GM12878 (cell line): ENCODE measurements at regions not wholly inside any gene's neighbourhood (a gene's known extent, or its start where the extent isn't known, plus 50 kb on each side); places are given as distances from the start of the nearest gene placed in this dataset.

Experiments
- ATAC-seq: fragments of 200-7000 bp; cut with Tn5 transposase; 3 replicates; pipeline ENCODE4 v1.9.1; 2020; ENCODE audit warnings: mild to moderate bottlenecking, moderate library complexity
- BruUV-seq: library from RNA; stranded (reverse); fragments of 400-500 nt; replicated peaks from 2 replicates; lab custom pipeline; 2021; lab: Mats Ljungman, UMichigan
- CTCF ChIA-PET: fragments of 300-600 bp; sonication (Branson Sonifier 250); formaldehyde crosslinking; extraction: SDS; loops from one replicate; lab custom pipeline; 2021; ENCODE audit warnings: inconsistent platforms; lab: Yijun Ruan, JAX
- POLR2A ChIA-PET: fragments of 350-600 bp; formaldehyde crosslinking; extraction: SDS; loops from one replicate; lab custom pipeline; 2021; ENCODE audit warnings: inconsistent platforms; lab: Charles Lee
- RAD21 ChIA-PET: fragments of 300-600 bp; sonication (Branson Sonifier 250); formaldehyde crosslinking; loops from one replicate; lab custom pipeline; 2023; ENCODE audit warnings: antibody characterized with exemption; ENCODE audit not compliant: unreplicated experiment; lab: Charles Lee
- SMC1A ChIA-PET: fragments of 300-600 bp; sonication (Branson Sonifier 250); formaldehyde crosslinking; loops from one replicate; lab custom pipeline; 2023; ENCODE audit not compliant: unreplicated experiment, uncharacterized antibody; lab: Charles Lee
- DNase-seq: peaks from one replicate; pipeline ENCODE4 v3.0.0-alpha.2; 2011; ENCODE audit warnings: low read depth, low spot score
- FAIRE-seq: peaks from 3 replicates; lab custom pipeline; 2011; peaks lifted over from hg19 to GRCh38; lab: Jason Lieb, UNC
- H2AFZ ChIP-seq: 2 replicates; pipeline ENCODE4 v1.6.0; 2011; ENCODE audit warnings: low read depth, low read length, control low read depth; ENCODE audit not compliant: control insufficient read depth
- H3K27ac ChIP-seq: 2 replicates; pipeline ENCODE4 v1.5.1; 2011; ENCODE audit warnings: control low read depth; ENCODE audit not compliant: control insufficient read depth, insufficient read depth
- H3K27me3 ChIP-seq, 2 experiments: replicated peaks in 1 of 2; 2 replicates each; pipeline versions ENCODE4 v1.6.0 to v1.6.1; 2011; ENCODE audit warnings: low read length in 1 of 2; ENCODE audit not compliant: control insufficient read depth in 2 of 2, insufficient read depth in 2 of 2
- H3K36me3 ChIP-seq, 2 experiments: 2 replicates each; pipeline ENCODE4 v1.5.1; 2011; ENCODE audit warnings: low read length in 1 of 2; ENCODE audit not compliant: control insufficient read depth in 2 of 2, insufficient read depth in 2 of 2
- H3K4me1 ChIP-seq: 2 replicates; pipeline ENCODE4 v1.6.1; 2011; ENCODE audit warnings: mild to moderate bottlenecking, low read length, moderate library complexity, mixed read lengths; ENCODE audit not compliant: control insufficient read depth, insufficient read depth
- H3K4me2 ChIP-seq: 2 replicates; pipeline ENCODE4 v1.6.0; 2011; ENCODE audit warnings: control low read depth; ENCODE audit not compliant: control insufficient read depth, insufficient read depth
- H3K4me3 ChIP-seq: fragments of 200-600 bp; sonication (generic); 2 replicates; pipeline ENCODE4 v1.5.1; 2016
- H3K79me2 ChIP-seq: 2 replicates; pipeline ENCODE4 v1.6.0; 2011; ENCODE audit warnings: low read length; ENCODE audit not compliant: control insufficient read depth, insufficient read depth
- H3K9ac ChIP-seq: 2 replicates; pipeline ENCODE4 v1.8.0; 2011; ENCODE audit warnings: low read length, control low read depth, mixed read lengths; ENCODE audit not compliant: control insufficient read depth, insufficient read depth
- H3K9me3 ChIP-seq: replicated peaks from 3 replicates; pipeline ENCODE4 v1.5.1; 2011; ENCODE audit warnings: mild to moderate bottlenecking, low read length; ENCODE audit not compliant: control insufficient read depth, insufficient read depth
- H4K20me1 ChIP-seq: 2 replicates; pipeline ENCODE4 v1.6.0; 2011; ENCODE audit not compliant: control insufficient read depth, insufficient read depth
- ATF7 ChIP-seq: fragments of 450-650 bp; IDR thresholded peaks from 2 replicates; pipeline ENCODE4 v1.6.1; 2016; ENCODE audit warnings: low read depth, mild to moderate bottlenecking
- E2F4 ChIP-seq: IDR thresholded peaks from 2 replicates; pipeline ENCODE4 v1.6.1; 2012; ENCODE audit warnings: low read depth, low read length, improper control_type of control experiment
- E4F1 ChIP-seq: fragments of 450-650 bp; IDR thresholded peaks from 2 replicates; pipeline ENCODE4 v1.6.1; 2018; ENCODE audit warnings: borderline replicate concordance, mild to moderate bottlenecking; ENCODE audit not compliant: partially characterized antibody
- ELK1 ChIP-seq: IDR thresholded peaks from 2 replicates; pipeline ENCODE4 v1.6.1; 2012; ENCODE audit warnings: low read depth, low read length, improper control_type of control experiment
- IRF3 ChIP-seq: fragments of 450-650 bp; IDR thresholded peaks from 2 replicates; pipeline ENCODE4 v1.6.1; 2014; ENCODE audit warnings: mild to moderate bottlenecking
- NRF1 ChIP-seq: conservative IDR thresholded peaks from 2 replicates; pipeline ENCODE4 v1.6.1; 2011; ENCODE audit warnings: mild to moderate bottlenecking, low read depth, low read length, improper control_type of control experiment
- SMAD5 ChIP-seq: IDR thresholded peaks from 2 replicates; pipeline ENCODE4 v1.6.1; 2016; ENCODE audit warnings: antibody characterized with exemption, low read depth
- STAT3 ChIP-seq: IDR thresholded peaks from 2 replicates; pipeline ENCODE4 v1.6.1; 2011; ENCODE audit warnings: low read depth, low read length, improper control_type of control experiment
- USF1 ChIP-seq: IDR thresholded peaks from 2 replicates; pipeline ENCODE4 v1.6.1; 2011; ENCODE audit warnings: borderline replicate concordance, low read depth, mild to moderate bottlenecking, moderate library complexity, mixed read lengths, low read length; ENCODE audit not compliant: insufficient read depth; ENCODE audit errors: extremely low read length
- ZNF687 ChIP-seq: fragments of 450-650 bp; IDR thresholded peaks from 2 replicates; pipeline ENCODE4 v1.6.1; 2017; ENCODE audit warnings: mild to moderate bottlenecking, moderate library complexity
- WGBS: methylation state at CpG from one replicate; pipeline ENCODE4 v1.1.6; 2016; ENCODE audit warnings: low lambda C conversion rate; ENCODE audit not compliant: insufficient replicate concordance, insufficient coverage; ENCODE audit errors: missing lambda C conversion rate; 5-methylcytosine and 5-hydroxymethylcytosine counted together
- in situ Hi-C: fragments of 300-500 bp; cut with MboI; formaldehyde crosslinking; loops from 9 replicates; pipeline ENCODE4 v1.14.3; 2018; ENCODE audit warnings: mixed read lengths
- intact Hi-C: fragments of 100-400 bp; cut with micrococcal nuclease; formaldehyde crosslinking; loops from one replicate; pipeline ENCODE4 v1.14.2; 2022; ENCODE audit not compliant: unreplicated experiment

- peaks cover 8% of the 10 kb centered on the region; the same call in 1 of the 2 replicates for H3K4me1 ChIP-seq
- TF ChIP-seq ZNF687 (peak; percentile 40; the same call in 1 of the 2 replicates), USF1 (no peak), ATF7 (peak; percentile 69), ELK1 (no peak), NRF1 (no peak), SMAD5 (no peak; the same call in 1 of the 2 replicates), E4F1 (no peak), STAT3 (no peak), IRF3 (no peak), E2F4 (no peak)
Observed at GRCh38 chr13:74026753-74027152, 107.5 kb downstream of the KLF12 start.

More at GRCh38 chr13:74026753-74027152, 107.5 kb downstream of the KLF12 start:
- Histone ChIP-seq H3K9ac (peak overlapping the region; percentile 61), H3K79me2 (peaks cover 16% of the 10 kb centered on the region), H3K4me3 (peak overlapping the region; percentile 53), H3K36me3 (no peaks in the 10 kb centered on the region), H3K9me3 (peaks cover 15% of the 10 kb centered on the region), H3K27me3 (no peaks in the 10 kb centered on the region), H2AFZ (peak overlapping the region; percentile 59), H4K20me1 (no peaks in the 10 kb centered on the region), H3K27ac (peak overlapping the region; percentile 96), H3K4me2 (peak overlapping the region; percentile 90)
- in situ Hi-C loops (no loop called here), intact Hi-C loops (loop anchor here (2.0 kb wide), 2 partner anchors 36 to 108 kb away; partner anchors contain the start of gene KLF12)
- WGBS: 2% methylated on average over 4 of the region's 4 CpGs
- ChIA-PET RAD21 (interaction anchor here (0.8 to 2.6 kb wide), 14 partner anchors 9 to 116 kb away, joined by 3 to 19 read pairs (median 4); partner anchors contain the start of gene KLF12), SMC1A (interaction anchor here (0.7 to 2.6 kb wide), 26 partner anchors 7 to 262 kb away, joined by 3 to 24 read pairs (median 4); no protein-coding TSS in a partner anchor), POLR2A (interaction anchor here (0.9 to 2.2 kb wide), 8 partner anchors 9 to 109 kb away, joined by 3 to 16 read pairs (median 4); partner anchors contain the start of gene KLF12), CTCF (interaction anchor here (0.9 to 2.2 kb wide), 8 partner anchors 9 to 1273 kb away, joined by 3 to 7 read pairs (median 3); no protein-coding TSS in a partner anchor)
- DNase-seq: peak; percentile 71
- peak; percentile 97 for ATAC-seq
- BruUV-seq: no TSS peak
- FAIRE-seq: peak; percentile 93
